Colonic mucosa (tissue), 4 donors: ENCODE measurements at regions not wholly inside any gene's neighbourhood (a gene's known extent, or its start where the extent isn't known, plus 50 kb on each side); places are given as distances from the start of the nearest gene placed in this dataset.

Experiments
- DNase-seq: peaks from one replicate; pipeline ENCODE4 v3.0.0-alpha.2; 2020
- H3K27ac ChIP-seq: fragments of 200-600 bp; one replicate; pipeline ENCODE4 v1.8.0; 2021
- H3K27me3 ChIP-seq: fragments of 200-600 bp; one replicate; pipeline ENCODE4 v1.8.0; 2021
- H3K36me3 ChIP-seq: fragments of 200-600 bp; one replicate; pipeline ENCODE4 v1.8.0; 2021
- H3K4me1 ChIP-seq: fragments of 200-600 bp; one replicate; pipeline ENCODE4 v1.8.0; 2021; ENCODE audit warnings: mild to moderate bottlenecking
- H3K4me3 ChIP-seq: fragments of 200-600 bp; one replicate; pipeline ENCODE4 v1.8.0; 2021
- H3K9ac ChIP-seq, 2 donors: one replicate each; pipeline ENCODE4 v1.7.0; 2013; ENCODE audit warnings: control low read depth in 2 of 2, low read depth in 2 of 2, low read length in 2 of 2
- H3K9me3 ChIP-seq: fragments of 200-600 bp; one replicate; pipeline ENCODE4 v1.8.0; 2021
- CTCF ChIP-seq: fragments of 200-600 bp; IDR thresholded peaks from one replicate; pipeline ENCODE4 v1.8.0; 2022; ENCODE audit warnings: antibody characterized with exemption, mild to moderate bottlenecking
- intact Hi-C: fragments of 100-400 bp; cut with DNase I; formaldehyde crosslinking; loops from one replicate; pipeline ENCODE4 v1.14.1; 2022
- donor health status: healthy.
- donor health status: DM: no; HTN: no; CAD: no.
- donor health status: DM: no; HTN: no; CAD: no.

- Histone ChIP-seq H3K9me3 (no peaks in the 10 kb centered on the region), H3K9ac (no peak overlapping the region), H3K36me3 (no peaks in the 10 kb centered on the region), H3K27me3 (no peaks in the 10 kb centered on the region), H3K27ac (no peak overlapping the region), H3K4me1 (no peaks in the 10 kb centered on the region), H3K4me3 (no peak overlapping the region)
- intact Hi-C loops, result no loop called here
- TF ChIP-seq CTCF, result no peak
- no peak for DNase-seq
Measured at GRCh38 chr5:156004754-156005153, 322.2 kb upstream of the SGCD start.

GRCh38 chr5:156006026-156006647 lies 320.8 kb upstream of the SGCD start:
- DNase-seq, result no peak
- Histone ChIP-seq H3K36me3 (no peaks in the 10 kb centered on the region), H3K4me3 (no peak overlapping the region), H3K9ac (no peak overlapping the region), H3K27me3 (no peaks in the 10 kb centered on the region), H3K27ac (no peak overlapping the region), H3K9me3 (no peaks in the 10 kb centered on the region), H3K4me1 (no peaks in the 10 kb centered on the region)
- intact Hi-C loops, result no loop called here
- TF ChIP-seq CTCF, result no peak

- TF ChIP-seq CTCF, result no peak
- Histone ChIP-seq H3K9ac (no peak overlapping the region), H3K27me3 (no peaks in the 10 kb centered on the region), H3K9me3 (no peaks in the 10 kb centered on the region), H3K4me1 (no peaks in the 10 kb centered on the region), H3K4me3 (no peak overlapping the region), H3K27ac (no peak overlapping the region), H3K36me3 (no peaks in the 10 kb centered on the region)
- no peak for DNase-seq
- intact Hi-C loops, result no loop called here
Measured at GRCh38 chr5:156008844-156009243, 318.1 kb upstream of the SGCD start.

- Histone ChIP-seq H3K9ac (no peak overlapping the region), H3K36me3 (no peaks in the 10 kb centered on the region), H3K9me3 (no peaks in the 10 kb centered on the region), H3K4me1 (no peaks in the 10 kb centered on the region), H3K27ac (no peak overlapping the region), H3K27me3 (no peaks in the 10 kb centered on the region), H3K4me3 (no peak overlapping the region)
- TF ChIP-seq CTCF, result no peak
- no peak for DNase-seq
- intact Hi-C loops, result no loop called here
Measured at GRCh38 chr5:156009583-156009982, 317.4 kb upstream of the SGCD start.

- TF ChIP-seq CTCF, result no peak
- no peaks in the 10 kb centered on the region for H3K9me3 ChIP-seq
Measured at GRCh38 chr5:156015137-156015536, 311.8 kb upstream of the SGCD start.

More at GRCh38 chr5:156015137-156015536, 311.8 kb upstream of the SGCD start:
- Histone ChIP-seq H3K27me3 (no peaks in the 10 kb centered on the region), H3K4me3 (no peak overlapping the region), H3K27ac (no peak overlapping the region), H3K4me1 (no peaks in the 10 kb centered on the region), H3K9ac (no peak overlapping the region), H3K36me3 (no peaks in the 10 kb centered on the region)
- no peak for DNase-seq
- intact Hi-C loops, result no loop called here
